ENCODE measurements at regions not wholly inside any gene's neighbourhood (a gene's known extent, or its start where the extent isn't known, plus 50 kb on each side); places are given as distances from the start of the nearest gene placed in this dataset.

- TF ChIP-seq TAF1 (IDR thresholded peaks at IDR 0.05; ENCODE audit: low read depth), result no peak
- no peak for TF ChIP-seq EP300 (IDR thresholded peaks at IDR 0.05; ENCODE audit: borderline replicate concordance)
- TF ChIP-seq MAX (IDR thresholded peaks at IDR 0.05), result no peak
- no peak for TF ChIP-seq YY1 (IDR thresholded peaks at IDR 0.05; ENCODE audit: low read depth)
- TF ChIP-seq RAD21 (IDR thresholded peaks at IDR 0.05; ENCODE audit: low read depth), result no peak
- TF ChIP-seq EGR1 (IDR thresholded peaks at IDR 0.05), result no peak
- TF ChIP-seq CREB1 (IDR thresholded peaks at IDR 0.05; ENCODE audit: low read depth), result no peak
- TF ChIP-seq FOXM1 (IDR thresholded peaks at IDR 0.05; ENCODE audit: borderline replicate concordance, low read depth), result no peak
- no peak for TF ChIP-seq USF1 (IDR thresholded peaks at IDR 0.05)
- TF ChIP-seq NFIC (IDR thresholded peaks at IDR 0.05), result no peak
- TF ChIP-seq, protein P1, sequence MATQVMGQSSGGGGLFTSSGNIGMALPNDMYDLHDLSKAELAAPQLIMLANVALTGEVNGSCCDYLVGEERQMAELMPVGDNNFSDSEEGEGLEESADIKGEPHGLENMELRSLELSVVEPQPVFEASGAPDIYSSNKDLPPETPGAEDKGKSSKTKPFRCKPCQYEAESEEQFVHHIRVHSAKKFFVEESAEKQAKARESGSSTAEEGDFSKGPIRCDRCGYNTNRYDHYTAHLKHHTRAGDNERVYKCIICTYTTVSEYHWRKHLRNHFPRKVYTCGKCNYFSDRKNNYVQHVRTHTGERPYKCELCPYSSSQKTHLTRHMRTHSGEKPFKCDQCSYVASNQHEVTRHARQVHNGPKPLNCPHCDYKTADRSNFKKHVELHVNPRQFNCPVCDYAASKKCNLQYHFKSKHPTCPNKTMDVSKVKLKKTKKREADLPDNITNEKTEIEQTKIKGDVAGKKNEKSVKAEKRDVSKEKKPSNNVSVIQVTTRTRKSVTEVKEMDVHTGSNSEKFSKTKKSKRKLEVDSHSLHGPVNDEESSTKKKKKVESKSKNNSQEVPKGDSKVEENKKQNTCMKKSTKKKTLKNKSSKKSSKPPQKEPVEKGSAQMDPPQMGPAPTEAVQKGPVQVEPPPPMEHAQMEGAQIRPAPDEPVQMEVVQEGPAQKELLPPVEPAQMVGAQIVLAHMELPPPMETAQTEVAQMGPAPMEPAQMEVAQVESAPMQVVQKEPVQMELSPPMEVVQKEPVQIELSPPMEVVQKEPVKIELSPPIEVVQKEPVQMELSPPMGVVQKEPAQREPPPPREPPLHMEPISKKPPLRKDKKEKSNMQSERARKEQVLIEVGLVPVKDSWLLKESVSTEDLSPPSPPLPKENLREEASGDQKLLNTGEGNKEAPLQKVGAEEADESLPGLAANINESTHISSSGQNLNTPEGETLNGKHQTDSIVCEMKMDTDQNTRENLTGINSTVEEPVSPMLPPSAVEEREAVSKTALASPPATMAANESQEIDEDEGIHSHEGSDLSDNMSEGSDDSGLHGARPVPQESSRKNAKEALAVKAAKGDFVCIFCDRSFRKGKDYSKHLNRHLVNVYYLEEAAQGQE (IDR thresholded peaks at IDR 0.05; ENCODE audit: low read depth), result no peak
Observed at GRCh38 chr6:9697263-9697931, 717.5 kb downstream of the TFAP2A start.

Data from Ishikawa (cell line).